Liver (tissue), 8 donors: ENCODE measurements at regions not wholly inside any gene's neighbourhood (a gene's known extent, or its start where the extent isn't known, plus 50 kb on each side); places are given as distances from the start of the nearest gene placed in this dataset.

ENCODE experiments used
- DNase-seq: peaks from one replicate; pipeline ENCODE4 v3.0.0-alpha.2; 2017; ENCODE audit warnings: low spot score
- H3K27ac ChIP-seq, 2 donors: one replicate each; pipeline ENCODE4 v1.7.0; 2013; ENCODE audit warnings: inconsistent platforms in 2 of 2, low read length in 2 of 2, control low read depth in 1 of 2, low read depth in 1 of 2, mild to moderate bottlenecking in 1 of 2
- H3K27me3 ChIP-seq, 4 donors: one replicate each; pipeline versions ENCODE4 v1.6.1 to v1.7.0; 2013; ENCODE audit warnings: low read length in 3 of 4, inconsistent platforms in 1 of 4, mild to moderate bottlenecking in 1 of 4, moderate library complexity in 1 of 4; ENCODE audit not compliant: control insufficient read depth in 4 of 4, insufficient read depth in 4 of 4
- H3K36me3 ChIP-seq, 4 donors: one replicate each; pipeline versions ENCODE4 v1.6.1 to v1.7.0; 2013; ENCODE audit warnings: low read length in 3 of 4, mild to moderate bottlenecking in 3 of 4, low read depth in 1 of 4, moderate library complexity in 1 of 4; ENCODE audit not compliant: control insufficient read depth in 4 of 4, insufficient read depth in 3 of 4
- H3K4me1 ChIP-seq, 4 donors: one replicate each; pipeline versions ENCODE4 v1.6.1 to v1.7.0; 2013; ENCODE audit warnings: low read length in 3 of 4, mild to moderate bottlenecking in 3 of 4, moderate library complexity in 1 of 4; ENCODE audit not compliant: control insufficient read depth in 4 of 4, insufficient read depth in 4 of 4
- H3K4me3 ChIP-seq, 3 donors: one replicate each; pipeline versions ENCODE4 v1.6.1 to v1.7.0; 2013; ENCODE audit warnings: low read length in 3 of 3, control low read depth in 1 of 3, low read depth in 1 of 3, mild to moderate bottlenecking in 1 of 3
- H3K9ac ChIP-seq, 2 donors: one replicate each; pipeline ENCODE4 v1.7.0; 2013; ENCODE audit warnings: low read length in 2 of 2, mild to moderate bottlenecking in 2 of 2, moderate library complexity in 2 of 2, control low read depth in 1 of 2, low read depth in 1 of 2
- H3K9me3 ChIP-seq, 4 donors: one replicate each; pipeline versions ENCODE4 v1.6.1 to v1.7.0; 2013; ENCODE audit warnings: low read length in 3 of 4; ENCODE audit not compliant: control insufficient read depth in 4 of 4
- ATF3 ChIP-seq: IDR thresholded peaks from 2 replicates; pipeline ENCODE4 v1.6.1; 2016; ENCODE audit warnings: antibody characterized with exemption
- FOXA1 ChIP-seq: IDR thresholded peaks from 2 replicates; pipeline ENCODE4 v1.6.1; 2016; ENCODE audit warnings: antibody characterized with exemption
- FOXA2 ChIP-seq: IDR thresholded peaks from 2 replicates; pipeline ENCODE4 v1.6.1; 2016; ENCODE audit warnings: antibody characterized with exemption
- GABPA ChIP-seq, 2 donors: IDR thresholded peaks in 1 of 2; conservative IDR thresholded peaks in 1 of 2; 2 replicates each; pipeline ENCODE4 v1.6.1; 2016; ENCODE audit warnings: antibody characterized with exemption in 2 of 2, mild to moderate bottlenecking in 1 of 2, moderate library complexity in 1 of 2
- HNF4A ChIP-seq, 2 donors: conservative IDR thresholded peaks; 2 replicates each; pipeline ENCODE4 v1.6.1; 2016; ENCODE audit warnings: antibody characterized with exemption in 2 of 2, mild to moderate bottlenecking in 2 of 2
- HNF4G ChIP-seq: IDR thresholded peaks from 2 replicates; pipeline ENCODE4 v1.6.1; 2016; ENCODE audit warnings: antibody characterized with exemption
- JUND ChIP-seq, 2 donors: IDR thresholded peaks; 2 replicates each; pipeline ENCODE4 v1.6.1; 2016; ENCODE audit warnings: antibody characterized with exemption in 2 of 2
- NR2F2 ChIP-seq: IDR thresholded peaks from 2 replicates; pipeline ENCODE4 v1.6.1; 2016; ENCODE audit warnings: antibody characterized with exemption
- RAD21 ChIP-seq, 2 donors: IDR thresholded peaks; 2 replicates each; pipeline ENCODE4 v1.6.1; 2016; ENCODE audit warnings: antibody characterized with exemption in 2 of 2, mild to moderate bottlenecking in 2 of 2
- RXRA ChIP-seq, 2 donors: IDR thresholded peaks; 2 replicates each; pipeline ENCODE4 v1.6.1; 2017 to 2018; ENCODE audit warnings: antibody characterized with exemption in 2 of 2, mild to moderate bottlenecking in 1 of 2
- SP1 ChIP-seq: IDR thresholded peaks from 2 replicates; pipeline ENCODE4 v1.6.1; 2018; ENCODE audit warnings: antibody characterized with exemption, mild to moderate bottlenecking
- TAF1 ChIP-seq: conservative IDR thresholded peaks from 2 replicates; pipeline ENCODE4 v1.6.1; 2016; ENCODE audit warnings: antibody characterized with exemption, mild to moderate bottlenecking
- YY1 ChIP-seq: IDR thresholded peaks from 2 replicates; pipeline ENCODE4 v1.6.1; 2016; ENCODE audit warnings: antibody characterized with exemption, mild to moderate bottlenecking
- WGBS: extraction: QIAGEN DNeasy Blood & Tissue Kit; methylation state at CpG from one replicate; pipeline ENCODE4 v1.1.7; 2013; 5-methylcytosine and 5-hydroxymethylcytosine counted together
- TF ChIP-seq, protein P1 (sequence below): IDR thresholded peaks from 2 replicates; pipeline ENCODE4 v1.6.1; 2016; ENCODE audit warnings: antibody characterized with exemption, mild to moderate bottlenecking
- TF ChIP-seq, protein P2 (sequence below): IDR thresholded peaks from 2 replicates; pipeline ENCODE4 v1.6.1; 2016; ENCODE audit warnings: antibody characterized with exemption
- TF ChIP-seq, protein P3 (sequence below): IDR thresholded peaks from 2 replicates; pipeline ENCODE4 v1.6.1; 2016; ENCODE audit warnings: antibody characterized with exemption
- TF ChIP-seq, protein P4 (sequence below): fragments of 150-350 bp; IDR thresholded peaks from 2 replicates; pipeline ENCODE4 v1.5.1; 2017; ENCODE audit warnings: improper control_type of control experiment, low read depth, low read length; ENCODE audit not compliant: missing input control
- donor health status: healthy.
- donor health status: healthy.
- donor health status: healthy.
- donor health status: healthy.
- donor health status: healthy.

GRCh38 chr10:94074462-94074861 lies 80.7 kb downstream of the PLCE1 start (continued):
- no peak for TF ChIP-seq YY1
- TF ChIP-seq FOXA2: no peak

DNA sequence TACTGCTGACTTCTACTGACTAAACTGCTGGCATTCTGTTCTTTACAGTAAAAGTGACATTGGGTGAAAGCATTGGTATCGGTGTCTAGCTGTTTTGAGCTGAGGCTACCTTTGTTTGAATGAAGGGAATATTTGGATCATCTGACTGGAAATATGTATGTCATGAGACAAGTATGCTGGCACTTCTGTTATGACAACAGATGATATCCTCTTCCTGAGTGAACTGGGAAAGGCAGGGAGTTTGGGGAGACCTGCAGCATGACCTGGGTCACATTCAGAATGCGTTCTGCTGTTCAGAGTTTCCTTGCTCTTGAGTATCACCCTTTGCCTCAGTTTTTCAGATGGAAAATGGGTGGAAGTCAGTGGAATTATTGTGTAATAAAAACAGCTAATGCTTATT lies 81.8 kb downstream of the PLCE1 start:
- TF ChIP-seq TAF1 (no peak), RXRA (IDR thresholded peaks at IDR 0.05) (no peak), GABPA (IDR thresholded peaks at IDR 0.05 in 1 of 2, conservative IDR thresholded peaks at IDR 0.05 in 1 of 2) (no peak), FOXA2 (no peak), FOXA1 (no peak), HNF4G (no peak), RAD21 (IDR thresholded peaks at IDR 0.05) (no peak), ATF3 (no peak), SP1 (no peak), NR2F2 (no peak), YY1 (no peak), HNF4A (conservative IDR thresholded peaks at IDR 0.05) (no peak), JUND (IDR thresholded peaks at IDR 0.05) (no peak)
- TF ChIP-seq, protein P1, sequence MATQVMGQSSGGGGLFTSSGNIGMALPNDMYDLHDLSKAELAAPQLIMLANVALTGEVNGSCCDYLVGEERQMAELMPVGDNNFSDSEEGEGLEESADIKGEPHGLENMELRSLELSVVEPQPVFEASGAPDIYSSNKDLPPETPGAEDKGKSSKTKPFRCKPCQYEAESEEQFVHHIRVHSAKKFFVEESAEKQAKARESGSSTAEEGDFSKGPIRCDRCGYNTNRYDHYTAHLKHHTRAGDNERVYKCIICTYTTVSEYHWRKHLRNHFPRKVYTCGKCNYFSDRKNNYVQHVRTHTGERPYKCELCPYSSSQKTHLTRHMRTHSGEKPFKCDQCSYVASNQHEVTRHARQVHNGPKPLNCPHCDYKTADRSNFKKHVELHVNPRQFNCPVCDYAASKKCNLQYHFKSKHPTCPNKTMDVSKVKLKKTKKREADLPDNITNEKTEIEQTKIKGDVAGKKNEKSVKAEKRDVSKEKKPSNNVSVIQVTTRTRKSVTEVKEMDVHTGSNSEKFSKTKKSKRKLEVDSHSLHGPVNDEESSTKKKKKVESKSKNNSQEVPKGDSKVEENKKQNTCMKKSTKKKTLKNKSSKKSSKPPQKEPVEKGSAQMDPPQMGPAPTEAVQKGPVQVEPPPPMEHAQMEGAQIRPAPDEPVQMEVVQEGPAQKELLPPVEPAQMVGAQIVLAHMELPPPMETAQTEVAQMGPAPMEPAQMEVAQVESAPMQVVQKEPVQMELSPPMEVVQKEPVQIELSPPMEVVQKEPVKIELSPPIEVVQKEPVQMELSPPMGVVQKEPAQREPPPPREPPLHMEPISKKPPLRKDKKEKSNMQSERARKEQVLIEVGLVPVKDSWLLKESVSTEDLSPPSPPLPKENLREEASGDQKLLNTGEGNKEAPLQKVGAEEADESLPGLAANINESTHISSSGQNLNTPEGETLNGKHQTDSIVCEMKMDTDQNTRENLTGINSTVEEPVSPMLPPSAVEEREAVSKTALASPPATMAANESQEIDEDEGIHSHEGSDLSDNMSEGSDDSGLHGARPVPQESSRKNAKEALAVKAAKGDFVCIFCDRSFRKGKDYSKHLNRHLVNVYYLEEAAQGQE: no peak
- TF ChIP-seq, protein P2, sequence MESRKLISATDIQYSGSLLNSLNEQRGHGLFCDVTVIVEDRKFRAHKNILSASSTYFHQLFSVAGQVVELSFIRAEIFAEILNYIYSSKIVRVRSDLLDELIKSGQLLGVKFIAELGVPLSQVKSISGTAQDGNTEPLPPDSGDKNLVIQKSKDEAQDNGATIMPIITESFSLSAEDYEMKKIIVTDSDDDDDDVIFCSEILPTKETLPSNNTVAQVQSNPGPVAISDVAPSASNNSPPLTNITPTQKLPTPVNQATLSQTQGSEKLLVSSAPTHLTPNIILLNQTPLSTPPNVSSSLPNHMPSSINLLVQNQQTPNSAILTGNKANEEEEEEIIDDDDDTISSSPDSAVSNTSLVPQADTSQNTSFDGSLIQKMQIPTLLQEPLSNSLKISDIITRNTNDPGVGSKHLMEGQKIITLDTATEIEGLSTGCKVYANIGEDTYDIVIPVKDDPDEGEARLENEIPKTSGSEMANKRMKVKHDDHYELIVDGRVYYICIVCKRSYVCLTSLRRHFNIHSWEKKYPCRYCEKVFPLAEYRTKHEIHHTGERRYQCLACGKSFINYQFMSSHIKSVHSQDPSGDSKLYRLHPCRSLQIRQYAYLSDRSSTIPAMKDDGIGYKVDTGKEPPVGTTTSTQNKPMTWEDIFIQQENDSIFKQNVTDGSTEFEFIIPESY: no peak
- TF ChIP-seq, protein P3, sequence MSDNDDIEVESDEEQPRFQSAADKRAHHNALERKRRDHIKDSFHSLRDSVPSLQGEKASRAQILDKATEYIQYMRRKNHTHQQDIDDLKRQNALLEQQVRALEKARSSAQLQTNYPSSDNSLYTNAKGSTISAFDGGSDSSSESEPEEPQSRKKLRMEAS: no peak
- TF ChIP-seq, protein P4, sequence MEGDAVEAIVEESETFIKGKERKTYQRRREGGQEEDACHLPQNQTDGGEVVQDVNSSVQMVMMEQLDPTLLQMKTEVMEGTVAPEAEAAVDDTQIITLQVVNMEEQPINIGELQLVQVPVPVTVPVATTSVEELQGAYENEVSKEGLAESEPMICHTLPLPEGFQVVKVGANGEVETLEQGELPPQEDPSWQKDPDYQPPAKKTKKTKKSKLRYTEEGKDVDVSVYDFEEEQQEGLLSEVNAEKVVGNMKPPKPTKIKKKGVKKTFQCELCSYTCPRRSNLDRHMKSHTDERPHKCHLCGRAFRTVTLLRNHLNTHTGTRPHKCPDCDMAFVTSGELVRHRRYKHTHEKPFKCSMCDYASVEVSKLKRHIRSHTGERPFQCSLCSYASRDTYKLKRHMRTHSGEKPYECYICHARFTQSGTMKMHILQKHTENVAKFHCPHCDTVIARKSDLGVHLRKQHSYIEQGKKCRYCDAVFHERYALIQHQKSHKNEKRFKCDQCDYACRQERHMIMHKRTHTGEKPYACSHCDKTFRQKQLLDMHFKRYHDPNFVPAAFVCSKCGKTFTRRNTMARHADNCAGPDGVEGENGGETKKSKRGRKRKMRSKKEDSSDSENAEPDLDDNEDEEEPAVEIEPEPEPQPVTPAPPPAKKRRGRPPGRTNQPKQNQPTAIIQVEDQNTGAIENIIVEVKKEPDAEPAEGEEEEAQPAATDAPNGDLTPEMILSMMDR: no peak
- no peaks in the 10 kb centered on the region for H3K9me3 ChIP-seq
- peaks cover 2 to 10% (median 8%) of the 10 kb centered on the region in 4 donors for H3K4me1 ChIP-seq
- H3K27ac ChIP-seq: no peak overlapping the region
- no peak overlapping the region for H3K9ac ChIP-seq
- WGBS: 87% methylated on average over 2 of the region's 2 CpGs
- H3K4me3 ChIP-seq: no peak overlapping the region
- H3K27me3 ChIP-seq: no peaks in the 10 kb centered on the region
- DNase-seq: no peak
- H3K36me3 ChIP-seq: no peaks in the 10 kb centered on the region
